ENCODE measurements at regions not wholly inside any gene's neighbourhood (a gene's known extent, or its start where the extent isn't known, plus 50 kb on each side); places are given as distances from the start of the nearest gene placed in this dataset.

DNA sequence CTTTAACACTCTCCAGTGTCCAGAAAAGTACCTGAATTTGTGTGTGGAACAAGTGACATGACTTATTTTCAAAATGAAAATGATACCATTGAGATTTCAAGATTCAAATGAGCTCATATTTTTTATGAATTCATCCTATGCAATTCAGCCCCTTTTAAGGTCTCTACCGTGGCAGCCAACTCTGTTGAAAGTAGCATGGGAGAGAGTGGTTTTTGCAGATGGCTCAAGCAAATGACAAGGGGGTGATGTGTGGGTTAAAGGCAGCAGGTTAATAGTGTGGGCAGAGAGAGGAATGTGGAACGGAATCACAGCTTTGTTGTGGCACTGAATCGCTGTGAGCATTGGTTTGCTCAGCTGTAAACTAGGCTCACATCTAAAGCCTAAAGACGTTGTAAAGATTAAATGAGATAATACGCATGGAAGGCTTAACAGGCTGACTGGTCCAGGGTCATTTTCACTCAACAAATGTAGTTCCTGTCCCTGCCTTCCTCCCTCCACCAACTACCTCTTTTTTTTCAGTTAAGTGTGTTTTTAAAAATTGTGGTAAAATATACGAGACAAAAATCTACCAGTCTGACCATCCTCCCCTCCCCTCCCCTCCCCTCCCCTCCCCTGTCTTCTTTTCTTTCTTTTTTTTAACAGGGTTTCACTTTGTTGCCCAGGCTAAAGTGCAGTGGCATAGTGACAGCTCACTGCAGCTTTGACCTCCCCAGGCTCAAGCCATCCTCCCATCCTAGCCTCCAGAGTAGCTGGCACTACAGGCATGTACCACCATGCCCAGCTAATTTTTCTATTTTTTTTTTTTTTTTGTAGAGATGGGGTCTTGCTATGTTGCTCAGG is 114.7 kb upstream of the ZNF217 start:
- TF ChIP-seq EZH2 (IDR thresholded peaks at IDR 0.05; ENCODE audit: insufficient read depth, poor library complexity, severe bottlenecking) = no peak
- 0 out of 2 replicates have a peak, but pooled peaks have one; percentile 48 for TF ChIP-seq EZH2phosphoT487 (IDR thresholded peaks at IDR 0.05; ENCODE audit: insufficient read depth, low read depth)
